ENCODE measurements at regions not wholly inside any gene's neighbourhood (a gene's known extent, or its start where the extent isn't known, plus 50 kb on each side); places are given as distances from the start of the nearest gene placed in this dataset.
"Not testable (repeated sequence)": the region's sequence is repeated elsewhere in the genome, so short reads cannot be mapped to it uniquely, and the experiment has no call there.

DNA sequence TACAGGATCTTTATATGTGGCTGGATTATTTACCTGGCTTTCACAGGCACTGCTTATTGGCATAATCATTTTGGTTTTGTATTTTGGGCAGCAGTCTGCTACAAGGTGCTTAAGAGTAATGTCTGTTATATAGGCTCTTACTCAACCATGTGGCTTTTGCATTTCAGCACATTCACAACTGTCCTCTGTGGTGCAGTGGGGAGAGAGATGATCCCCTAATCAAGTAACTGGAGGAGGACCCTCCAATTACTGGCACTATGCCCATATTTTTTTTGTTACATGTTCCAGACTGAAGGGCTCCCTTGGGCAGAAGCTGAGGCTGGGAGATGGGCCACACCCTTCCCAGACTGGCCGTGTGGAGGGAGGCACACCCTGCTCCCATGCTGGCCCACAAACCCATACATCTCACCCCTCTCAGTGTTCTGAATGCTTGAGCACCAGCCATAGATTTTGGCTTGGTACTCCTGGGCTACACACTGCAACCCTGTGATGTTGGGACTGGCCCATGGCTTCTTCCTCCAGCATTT is 173.5 kb downstream of the FAM174A start:
- no peaks in the 10 kb centered on the region for H3K4me1 ChIP-seq
- H3K36me3 ChIP-seq, result no peaks in the 10 kb centered on the region
- no peak overlapping the region for H3K27ac ChIP-seq
- no peak for DNase-seq (ENCODE audit: low spot score)
- TF ChIP-seq, protein P1, sequence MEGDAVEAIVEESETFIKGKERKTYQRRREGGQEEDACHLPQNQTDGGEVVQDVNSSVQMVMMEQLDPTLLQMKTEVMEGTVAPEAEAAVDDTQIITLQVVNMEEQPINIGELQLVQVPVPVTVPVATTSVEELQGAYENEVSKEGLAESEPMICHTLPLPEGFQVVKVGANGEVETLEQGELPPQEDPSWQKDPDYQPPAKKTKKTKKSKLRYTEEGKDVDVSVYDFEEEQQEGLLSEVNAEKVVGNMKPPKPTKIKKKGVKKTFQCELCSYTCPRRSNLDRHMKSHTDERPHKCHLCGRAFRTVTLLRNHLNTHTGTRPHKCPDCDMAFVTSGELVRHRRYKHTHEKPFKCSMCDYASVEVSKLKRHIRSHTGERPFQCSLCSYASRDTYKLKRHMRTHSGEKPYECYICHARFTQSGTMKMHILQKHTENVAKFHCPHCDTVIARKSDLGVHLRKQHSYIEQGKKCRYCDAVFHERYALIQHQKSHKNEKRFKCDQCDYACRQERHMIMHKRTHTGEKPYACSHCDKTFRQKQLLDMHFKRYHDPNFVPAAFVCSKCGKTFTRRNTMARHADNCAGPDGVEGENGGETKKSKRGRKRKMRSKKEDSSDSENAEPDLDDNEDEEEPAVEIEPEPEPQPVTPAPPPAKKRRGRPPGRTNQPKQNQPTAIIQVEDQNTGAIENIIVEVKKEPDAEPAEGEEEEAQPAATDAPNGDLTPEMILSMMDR (IDR thresholded peaks at IDR 0.05), result no peak
- no peaks in the 10 kb centered on the region for H3K27me3 ChIP-seq
- no peak overlapping the region for H3K4me3 ChIP-seq
- no peaks in the 10 kb centered on the region for H3K9me3 ChIP-seq

DNA sequence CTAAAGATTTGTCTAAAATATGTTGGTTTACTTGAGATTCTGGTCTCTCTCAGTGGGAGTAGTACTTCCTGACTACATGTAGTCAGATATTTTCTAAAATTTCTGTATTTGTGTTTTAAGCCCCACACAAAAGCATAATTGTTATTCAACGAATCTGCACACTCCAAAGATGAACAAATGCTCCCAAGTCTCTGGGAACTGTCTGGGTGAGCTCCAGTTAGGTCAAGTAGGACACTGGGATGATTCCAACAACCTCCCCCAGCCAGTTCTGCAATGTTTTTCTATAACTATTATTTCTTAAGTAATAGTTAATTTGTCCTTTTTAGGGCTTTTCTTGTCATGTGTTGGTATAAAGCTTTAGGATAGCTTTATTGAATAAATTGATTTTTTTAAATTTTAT is 174.6 kb downstream of the FAM174A start:
- Histone ChIP-seq H3K9me3 (no peaks in the 10 kb centered on the region), H3K4me1 (no peaks in the 10 kb centered on the region), H3K27me3 (no peaks in the 10 kb centered on the region), H3K27ac (no peak overlapping the region), H3K36me3 (no peaks in the 10 kb centered on the region), H3K4me3 (no peak overlapping the region)
- DNase-seq (ENCODE audit: low spot score), result no peak
- TF ChIP-seq, protein P1 (IDR thresholded peaks at IDR 0.05), result no peak

DNA sequence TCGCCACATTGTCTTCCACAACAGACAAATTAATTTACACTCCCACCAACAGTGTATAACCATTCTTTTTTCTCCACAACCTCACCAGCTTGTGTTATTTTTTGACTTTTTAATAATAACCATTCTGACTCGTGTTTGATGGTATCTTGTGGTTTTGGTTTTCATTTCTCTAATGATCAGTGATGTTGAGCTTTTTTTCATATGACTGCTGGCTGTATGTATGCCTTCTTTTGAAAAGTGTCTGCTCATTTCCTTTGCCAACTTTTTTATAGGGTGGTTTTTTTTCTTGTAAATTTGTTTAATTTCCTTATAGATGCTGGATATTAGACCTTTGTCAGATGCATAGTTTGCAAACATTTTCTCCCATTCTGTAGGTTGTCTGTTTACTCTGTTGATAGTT is 179.6 kb downstream of the FAM174A start:
- H3K27me3 ChIP-seq; H3K4me1 ChIP-seq; DNase-seq (ENCODE audit: low spot score); H3K4me3 ChIP-seq; H3K9me3 ChIP-seq; H3K27ac ChIP-seq; H3K36me3 ChIP-seq: not testable (repeated sequence)

DNA sequence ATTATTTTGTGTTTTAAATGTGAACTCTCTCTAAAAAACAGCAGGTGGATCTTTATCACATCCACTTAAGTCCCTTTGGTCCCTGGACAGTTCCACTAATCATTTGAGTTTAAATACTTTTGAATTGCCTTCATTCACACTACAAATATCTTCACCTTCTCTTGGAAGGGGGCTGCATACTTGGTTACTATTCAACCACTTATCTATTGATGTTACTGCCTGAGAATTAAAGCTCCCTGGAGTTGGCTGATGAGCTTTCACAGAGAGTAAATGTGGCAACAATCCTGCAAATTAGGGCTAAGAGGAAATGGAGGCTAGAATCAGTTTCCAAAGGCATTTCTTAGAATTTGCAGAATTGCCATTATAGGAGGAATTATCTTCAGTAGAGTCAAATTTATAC is 180.4 kb downstream of the ST8SIA4 start:
- Histone ChIP-seq H3K27ac (no peak overlapping the region), H3K9me3 (no peaks in the 10 kb centered on the region), H3K27me3 (no peaks in the 10 kb centered on the region), H3K4me3 (no peak overlapping the region), H3K4me1 (no peaks in the 10 kb centered on the region), H3K36me3 (no peaks in the 10 kb centered on the region)
- no peak for DNase-seq (ENCODE audit: low spot score)
- TF ChIP-seq, protein P1 (IDR thresholded peaks at IDR 0.05), result no peak

DNA sequence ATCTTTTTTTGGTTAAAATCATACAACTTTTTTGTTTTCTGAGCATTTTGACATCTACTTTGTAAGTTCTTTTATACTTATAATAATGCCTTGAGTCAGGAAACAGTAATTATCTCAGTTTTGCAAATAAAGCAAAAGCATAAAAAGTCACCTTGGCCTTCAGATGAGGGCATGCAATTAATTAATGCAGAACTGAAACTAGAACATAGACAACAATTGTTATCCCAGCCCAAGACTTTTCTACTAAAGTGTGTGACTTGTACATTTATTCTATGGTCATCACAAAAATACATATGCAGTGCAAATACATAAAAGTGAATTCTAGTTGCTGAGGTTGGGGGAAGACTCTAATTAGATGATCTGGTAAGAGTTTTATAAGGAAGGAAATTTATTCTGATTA is 179.9 kb downstream of the ST8SIA4 start:
- no peak for DNase-seq (ENCODE audit: low spot score)
- no peaks in the 10 kb centered on the region for H3K4me1 ChIP-seq
- no peaks in the 10 kb centered on the region for H3K27me3 ChIP-seq
- H3K9me3 ChIP-seq, result no peaks in the 10 kb centered on the region
- H3K27ac ChIP-seq, result no peak overlapping the region
- H3K36me3 ChIP-seq, result no peaks in the 10 kb centered on the region
- no peak overlapping the region for H3K4me3 ChIP-seq
- TF ChIP-seq, protein P1 (IDR thresholded peaks at IDR 0.05), result no peak

DNA sequence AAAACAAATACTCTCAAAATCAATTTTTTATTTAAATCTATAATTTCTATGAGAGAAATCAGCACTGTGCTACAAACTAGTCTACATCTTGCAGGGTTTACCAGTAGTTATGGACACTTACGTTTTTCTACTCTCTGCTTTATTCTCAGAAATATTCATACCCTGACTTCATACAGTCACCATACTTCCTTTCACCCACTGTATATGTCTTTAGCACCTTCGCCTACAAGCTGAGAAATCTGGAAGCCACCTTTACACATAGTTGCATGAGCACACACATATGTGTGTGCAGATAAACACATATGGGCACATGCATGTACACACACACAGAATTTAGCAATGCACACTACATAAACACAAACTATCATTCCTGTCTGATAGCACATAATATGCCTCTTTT is 177.0 kb downstream of the ST8SIA4 start:
- Histone ChIP-seq H3K36me3 (no peaks in the 10 kb centered on the region), H3K4me3 (no peak overlapping the region), H3K27ac (no peak overlapping the region), H3K4me1 (no peaks in the 10 kb centered on the region), H3K9me3 (no peaks in the 10 kb centered on the region), H3K27me3 (no peaks in the 10 kb centered on the region)
- no peak for DNase-seq (ENCODE audit: low spot score)
- TF ChIP-seq, protein P1 (IDR thresholded peaks at IDR 0.05), result no peak
